ENCODE measurements at regions not wholly inside any gene's neighbourhood (a gene's known extent, or its start where the extent isn't known, plus 50 kb on each side); places are given as distances from the start of the nearest gene placed in this dataset.

GRCh38 chr7:156547884-156548561 is 92.6 kb upstream of the RNF32 start:
- Histone ChIP-seq H3K27me3 (no peaks in the 10 kb centered on the region), H3K9me3 (no peaks in the 10 kb centered on the region), H3K4me3 (no peak overlapping the region), H3K4me1 (ENCODE audit: insufficient read depth) (no peaks in the 10 kb centered on the region), H3K36me3 (no peaks in the 10 kb centered on the region), H3K27ac (no peak overlapping the region)
- TF ChIP-seq, protein P1, sequence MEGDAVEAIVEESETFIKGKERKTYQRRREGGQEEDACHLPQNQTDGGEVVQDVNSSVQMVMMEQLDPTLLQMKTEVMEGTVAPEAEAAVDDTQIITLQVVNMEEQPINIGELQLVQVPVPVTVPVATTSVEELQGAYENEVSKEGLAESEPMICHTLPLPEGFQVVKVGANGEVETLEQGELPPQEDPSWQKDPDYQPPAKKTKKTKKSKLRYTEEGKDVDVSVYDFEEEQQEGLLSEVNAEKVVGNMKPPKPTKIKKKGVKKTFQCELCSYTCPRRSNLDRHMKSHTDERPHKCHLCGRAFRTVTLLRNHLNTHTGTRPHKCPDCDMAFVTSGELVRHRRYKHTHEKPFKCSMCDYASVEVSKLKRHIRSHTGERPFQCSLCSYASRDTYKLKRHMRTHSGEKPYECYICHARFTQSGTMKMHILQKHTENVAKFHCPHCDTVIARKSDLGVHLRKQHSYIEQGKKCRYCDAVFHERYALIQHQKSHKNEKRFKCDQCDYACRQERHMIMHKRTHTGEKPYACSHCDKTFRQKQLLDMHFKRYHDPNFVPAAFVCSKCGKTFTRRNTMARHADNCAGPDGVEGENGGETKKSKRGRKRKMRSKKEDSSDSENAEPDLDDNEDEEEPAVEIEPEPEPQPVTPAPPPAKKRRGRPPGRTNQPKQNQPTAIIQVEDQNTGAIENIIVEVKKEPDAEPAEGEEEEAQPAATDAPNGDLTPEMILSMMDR (IDR thresholded peaks at IDR 0.05): no peak
- no peak for TF ChIP-seq POLR2A (IDR thresholded peaks at IDR 0.05)
- no peak for TF ChIP-seq EP300 (IDR thresholded peaks at IDR 0.05)
- WGBS, 3 donors: 72 to 75% (median 75%) methylated on average over 20 of the region's 20 CpGs
- intact Hi-C loops (cut with DNase I): no loop called here
- no peak for DNase-seq

DNA sequence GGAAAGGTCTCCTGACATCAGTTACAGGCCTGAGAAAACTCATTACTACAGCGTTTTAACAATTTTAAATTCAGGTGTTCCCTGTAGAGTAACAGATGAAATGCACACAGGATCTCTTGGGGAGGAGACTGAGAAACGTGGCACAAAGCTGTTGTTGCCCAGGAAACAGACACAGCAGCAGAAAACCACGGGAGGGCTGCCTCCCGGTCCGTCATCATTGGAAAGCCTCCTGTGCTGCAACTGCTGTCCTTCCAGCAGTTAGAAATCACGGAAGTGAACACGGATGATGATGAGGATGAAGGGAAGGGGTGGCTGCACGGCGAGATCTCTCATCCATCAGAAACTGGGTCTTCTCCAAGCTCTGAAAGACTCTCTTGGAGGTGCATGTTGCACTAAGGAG is 94.6 kb upstream of the RNF32 start:
- no peak overlapping the region for H3K4me3 ChIP-seq
- no peak for DNase-seq
- H3K9me3 ChIP-seq: no peaks in the 10 kb centered on the region
- no peaks in the 10 kb centered on the region for H3K36me3 ChIP-seq
- intact Hi-C loops (cut with DNase I): no loop called here
- WGBS, 3 donors: 53 to 70% (median 57%) methylated on average over 9 of the region's 9 CpGs
- no peaks in the 10 kb centered on the region for H3K27me3 ChIP-seq
- H3K4me1 ChIP-seq (ENCODE audit: insufficient read depth): no peaks in the 10 kb centered on the region
- TF ChIP-seq EP300 (IDR thresholded peaks at IDR 0.05) (no peak), POLR2A (IDR thresholded peaks at IDR 0.05) (no peak)
- TF ChIP-seq, protein P1 (IDR thresholded peaks at IDR 0.05): no peak
- H3K27ac ChIP-seq: no peak overlapping the region

GRCh38 chr7:156544919-156545715 is 95.5 kb upstream of the RNF32 start:
- Histone ChIP-seq H3K9me3 (no peaks in the 10 kb centered on the region), H3K4me3 (no peak overlapping the region), H3K4me1 (ENCODE audit: insufficient read depth) (no peaks in the 10 kb centered on the region), H3K27ac (no peak overlapping the region), H3K36me3 (no peaks in the 10 kb centered on the region), H3K27me3 (no peaks in the 10 kb centered on the region)
- no peak for DNase-seq
- intact Hi-C loops (cut with DNase I): no loop called here
- 89 to 92% (median 89%) methylated on average over 11 of the region's 11 CpGs for WGBS, 3 donors
- TF ChIP-seq EP300 (IDR thresholded peaks at IDR 0.05) (no peak), POLR2A (IDR thresholded peaks at IDR 0.05) (no peak)
- TF ChIP-seq, protein P1 (IDR thresholded peaks at IDR 0.05): no peak

- H3K4me1 ChIP-seq (ENCODE audit: insufficient read depth): no peaks in the 10 kb centered on the region
- H3K4me3 ChIP-seq: no peak overlapping the region
- TF ChIP-seq, protein P1 (IDR thresholded peaks at IDR 0.05): no peak
- TF ChIP-seq POLR2A (IDR thresholded peaks at IDR 0.05) (no peak), EP300 (IDR thresholded peaks at IDR 0.05) (no peak)
- no peak for DNase-seq
- H3K27me3 ChIP-seq: no peaks in the 10 kb centered on the region
- intact Hi-C loops (cut with DNase I): no loop called here
- H3K27ac ChIP-seq: no peak overlapping the region
- H3K36me3 ChIP-seq: no peaks in the 10 kb centered on the region
- H3K9me3 ChIP-seq: no peaks in the 10 kb centered on the region
- whole genome bisulfite sequencing, 3 donors: 46 to 56% (median 54%) methylated on average over 33 of the region's 33 CpGs
Observed at GRCh38 chr7:156543699-156544598, 96.6 kb upstream of the RNF32 start.

All from ovary (tissue), 7 donors.